ENCODE measurements at regions not wholly inside any gene's neighbourhood (a gene's known extent, or its start where the extent isn't known, plus 50 kb on each side); places are given as distances from the start of the nearest gene placed in this dataset.

DNA sequence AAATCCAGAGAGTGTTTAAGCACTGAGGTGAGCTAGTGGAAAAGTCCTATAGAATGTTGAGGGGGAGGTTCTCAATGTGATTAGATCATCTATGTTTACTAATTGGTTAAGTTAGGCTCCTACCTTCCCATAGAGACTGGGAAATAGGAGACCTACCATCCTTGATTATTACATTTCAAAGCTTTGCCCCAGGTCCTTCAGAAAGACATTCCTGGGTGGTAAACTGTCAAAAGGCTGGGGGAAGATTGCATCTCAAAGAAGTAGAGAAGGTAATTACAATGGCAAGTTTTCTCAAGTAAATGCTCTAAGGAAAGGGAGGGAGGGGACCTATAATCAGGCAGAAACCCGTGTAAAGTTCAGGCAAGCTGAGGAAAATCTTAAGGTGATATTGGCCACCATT lies 247.8 kb upstream of the SMIM30 start:
- Mint-ChIP-seq H3K27me3 (ENCODE audit: low read depth) (peaks cover 100% of the 10 kb centered on the region), H3K9me3 (peaks cover 5% of the 10 kb centered on the region; the same call in 1 of the 2 replicates), H3K36me3 (peaks cover 4% of the 10 kb centered on the region), H3K27ac (no peak overlapping the region), H3K4me3 (no peak overlapping the region), H3K4me1 (no peaks in the 10 kb centered on the region)
- peak; percentile 76 for ATAC-seq
- DNase-seq (ENCODE audit: low spot score) = no peak
- ChIA-PET POLR2A (no interaction called here), CTCF (no interaction called here)
- no peak for TF ChIP-seq IRF2 (CRISPR knock-in tag; IDR thresholded peaks at IDR 0.05; ENCODE audit: borderline replicate concordance, low read depth)

DNA sequence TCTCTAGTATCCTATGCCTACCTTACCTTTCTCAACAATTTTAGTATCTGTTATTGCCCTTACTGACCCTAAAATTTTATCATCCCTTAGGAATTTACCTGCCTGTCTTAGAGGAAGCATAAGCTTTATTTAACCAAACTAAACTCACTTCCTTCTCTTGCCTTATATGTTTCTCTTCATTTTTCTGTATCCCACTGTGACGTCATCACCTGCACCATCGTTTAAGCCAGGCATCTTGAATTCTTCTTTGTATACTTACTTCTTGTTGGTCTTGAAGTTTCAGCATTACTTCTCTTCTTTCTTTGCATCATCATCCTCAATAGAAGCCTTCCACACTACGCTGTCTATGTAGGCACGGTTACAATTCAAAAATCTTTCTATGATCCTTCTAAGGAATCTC lies 231.0 kb upstream of the SMIM30 start:
- no peak overlapping the region for H3K27ac Mint-ChIP-seq
- ChIA-PET CTCF (no interaction called here), POLR2A (no interaction called here)
- DNase-seq (ENCODE audit: low spot score) (no peak), ATAC-seq (no peak)
- no peaks in the 10 kb centered on the region for H3K9me3 Mint-ChIP-seq
- H3K4me3 Mint-ChIP-seq = no peak overlapping the region
- H3K36me3 Mint-ChIP-seq = no peaks in the 10 kb centered on the region
- no peaks in the 10 kb centered on the region for H3K4me1 Mint-ChIP-seq
- TF ChIP-seq MXD4 (CRISPR knock-in tag; IDR thresholded peaks at IDR 0.05; ENCODE audit: borderline replicate concordance) = no peak
- TF ChIP-seq NFYB (CRISPR knock-in tag; conservative IDR thresholded peaks at IDR 0.05; ENCODE audit: low read depth) = no peak
- no peak for TF ChIP-seq NR1H2 (CRISPR knock-in tag; IDR thresholded peaks at IDR 0.05)
- no peak for TF ChIP-seq FOXK1 (CRISPR knock-in tag; IDR thresholded peaks at IDR 0.05)
- TF ChIP-seq HMGA2 (CRISPR knock-in tag; IDR thresholded peaks at IDR 0.05) = no peak
- no peak for TF ChIP-seq TEAD1 (CRISPR knock-in tag; IDR thresholded peaks at IDR 0.05)
- H3K27me3 Mint-ChIP-seq (ENCODE audit: low read depth) = peaks cover 27% of the 10 kb centered on the region

DNA sequence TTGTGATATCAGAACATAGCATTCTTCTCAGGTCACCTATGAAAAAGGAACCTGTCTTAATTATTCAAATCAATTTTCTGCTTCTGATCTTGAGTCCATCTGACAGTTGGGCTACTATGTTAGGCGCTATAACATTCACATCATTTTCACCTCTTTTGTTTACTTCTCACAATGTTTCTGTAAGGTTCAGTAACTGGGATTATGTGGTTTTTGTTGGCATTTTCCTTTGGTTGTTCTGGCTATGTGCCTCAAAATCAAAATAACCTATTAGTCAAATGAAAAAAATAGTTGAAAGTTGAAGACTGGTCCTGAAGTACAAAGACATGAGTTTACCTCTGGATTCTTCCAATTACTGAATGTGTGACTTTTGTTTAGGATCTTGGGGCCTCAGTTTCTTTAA lies 221.3 kb upstream of the SMIM30 start:
- H3K4me1 Mint-ChIP-seq = 0 out of 2 replicates have a peak, but pooled peaks cover 9% of the 10 kb centered on the region

More for the DNA sequence above, 221.3 kb upstream of the SMIM30 start:
- H3K9me3 Mint-ChIP-seq = peaks cover 15% of the 10 kb centered on the region
- no peak overlapping the region for H3K27ac Mint-ChIP-seq
- DNase-seq (ENCODE audit: low spot score) (no peak), ATAC-seq (no peak)
- ChIA-PET CTCF (no interaction called here), POLR2A (no interaction called here)
- H3K27me3 Mint-ChIP-seq (ENCODE audit: low read depth) = no peaks in the 10 kb centered on the region; the same call in 1 of the 2 replicates
- no peaks in the 10 kb centered on the region for H3K36me3 Mint-ChIP-seq
- no peak overlapping the region for H3K4me3 Mint-ChIP-seq
- no peak for TF ChIP-seq ELF4 (CRISPR knock-in tag; IDR thresholded peaks at IDR 0.05; ENCODE audit: low read depth)
- TF ChIP-seq, protein P1, sequence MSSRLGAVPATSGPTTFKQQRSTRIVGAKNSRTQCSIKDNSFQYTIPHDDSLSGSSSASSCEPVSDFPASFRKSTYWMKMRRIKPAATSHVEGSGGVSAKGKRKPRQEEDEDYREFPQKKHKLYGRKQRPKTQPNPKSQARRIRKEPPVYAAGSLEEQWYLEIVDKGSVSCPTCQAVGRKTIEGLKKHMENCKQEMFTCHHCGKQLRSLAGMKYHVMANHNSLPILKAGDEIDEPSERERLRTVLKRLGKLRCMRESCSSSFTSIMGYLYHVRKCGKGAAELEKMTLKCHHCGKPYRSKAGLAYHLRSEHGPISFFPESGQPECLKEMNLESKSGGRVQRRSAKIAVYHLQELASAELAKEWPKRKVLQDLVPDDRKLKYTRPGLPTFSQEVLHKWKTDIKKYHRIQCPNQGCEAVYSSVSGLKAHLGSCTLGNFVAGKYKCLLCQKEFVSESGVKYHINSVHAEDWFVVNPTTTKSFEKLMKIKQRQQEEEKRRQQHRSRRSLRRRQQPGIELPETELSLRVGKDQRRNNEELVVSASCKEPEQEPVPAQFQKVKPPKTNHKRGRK (CRISPR knock-in tag; IDR thresholded peaks at IDR 0.05; ENCODE audit: borderline replicate concordance) = no peak
- TF ChIP-seq ATF1 (CRISPR knock-in tag; IDR thresholded peaks at IDR 0.05) = no peak
- no peak for TF ChIP-seq EMX1 (CRISPR knock-in tag; IDR thresholded peaks at IDR 0.05)
- no peak for TF ChIP-seq ZNF416 (CRISPR knock-in tag; IDR thresholded peaks at IDR 0.05)
- TF ChIP-seq JAZF1 (CRISPR knock-in tag; IDR thresholded peaks at IDR 0.05) = no peak
- no peak for TF ChIP-seq FOXJ3 (CRISPR knock-in tag; IDR thresholded peaks at IDR 0.05; ENCODE audit: borderline replicate concordance)
- TF ChIP-seq, protein P2, sequence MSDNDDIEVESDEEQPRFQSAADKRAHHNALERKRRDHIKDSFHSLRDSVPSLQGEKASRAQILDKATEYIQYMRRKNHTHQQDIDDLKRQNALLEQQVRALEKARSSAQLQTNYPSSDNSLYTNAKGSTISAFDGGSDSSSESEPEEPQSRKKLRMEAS (CRISPR knock-in tag; IDR thresholded peaks at IDR 0.05) = no peak
- TF ChIP-seq ZNF671 (CRISPR knock-in tag; IDR thresholded peaks at IDR 0.05) = no peak
- TF ChIP-seq, protein P3, sequence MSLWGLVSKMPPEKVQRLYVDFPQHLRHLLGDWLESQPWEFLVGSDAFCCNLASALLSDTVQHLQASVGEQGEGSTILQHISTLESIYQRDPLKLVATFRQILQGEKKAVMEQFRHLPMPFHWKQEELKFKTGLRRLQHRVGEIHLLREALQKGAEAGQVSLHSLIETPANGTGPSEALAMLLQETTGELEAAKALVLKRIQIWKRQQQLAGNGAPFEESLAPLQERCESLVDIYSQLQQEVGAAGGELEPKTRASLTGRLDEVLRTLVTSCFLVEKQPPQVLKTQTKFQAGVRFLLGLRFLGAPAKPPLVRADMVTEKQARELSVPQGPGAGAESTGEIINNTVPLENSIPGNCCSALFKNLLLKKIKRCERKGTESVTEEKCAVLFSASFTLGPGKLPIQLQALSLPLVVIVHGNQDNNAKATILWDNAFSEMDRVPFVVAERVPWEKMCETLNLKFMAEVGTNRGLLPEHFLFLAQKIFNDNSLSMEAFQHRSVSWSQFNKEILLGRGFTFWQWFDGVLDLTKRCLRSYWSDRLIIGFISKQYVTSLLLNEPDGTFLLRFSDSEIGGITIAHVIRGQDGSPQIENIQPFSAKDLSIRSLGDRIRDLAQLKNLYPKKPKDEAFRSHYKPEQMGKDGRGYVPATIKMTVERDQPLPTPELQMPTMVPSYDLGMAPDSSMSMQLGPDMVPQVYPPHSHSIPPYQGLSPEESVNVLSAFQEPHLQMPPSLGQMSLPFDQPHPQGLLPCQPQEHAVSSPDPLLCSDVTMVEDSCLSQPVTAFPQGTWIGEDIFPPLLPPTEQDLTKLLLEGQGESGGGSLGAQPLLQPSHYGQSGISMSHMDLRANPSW (CRISPR knock-in tag; conservative IDR thresholded peaks at IDR 0.05; ENCODE audit: low read depth) = no peak
- no peak for TF ChIP-seq NFYB (CRISPR knock-in tag; conservative IDR thresholded peaks at IDR 0.05; ENCODE audit: low read depth)
- no peak for TF ChIP-seq ZBTB21 (CRISPR knock-in tag; IDR thresholded peaks at IDR 0.05; ENCODE audit: borderline replicate concordance)
- no peak for TF ChIP-seq FOXK1 (CRISPR knock-in tag; IDR thresholded peaks at IDR 0.05)
- TF ChIP-seq OVOL2 (CRISPR knock-in tag; IDR thresholded peaks at IDR 0.05; ENCODE audit: borderline replicate concordance) = no peak
- TF ChIP-seq TEAD4 (CRISPR knock-in tag; IDR thresholded peaks at IDR 0.05) = no peak

All from WTC11 (cell line).